ENCODE measurements at regions not wholly inside any gene's neighbourhood (a gene's known extent, or its start where the extent isn't known, plus 50 kb on each side); places are given as distances from the start of the nearest gene placed in this dataset.

DNA sequence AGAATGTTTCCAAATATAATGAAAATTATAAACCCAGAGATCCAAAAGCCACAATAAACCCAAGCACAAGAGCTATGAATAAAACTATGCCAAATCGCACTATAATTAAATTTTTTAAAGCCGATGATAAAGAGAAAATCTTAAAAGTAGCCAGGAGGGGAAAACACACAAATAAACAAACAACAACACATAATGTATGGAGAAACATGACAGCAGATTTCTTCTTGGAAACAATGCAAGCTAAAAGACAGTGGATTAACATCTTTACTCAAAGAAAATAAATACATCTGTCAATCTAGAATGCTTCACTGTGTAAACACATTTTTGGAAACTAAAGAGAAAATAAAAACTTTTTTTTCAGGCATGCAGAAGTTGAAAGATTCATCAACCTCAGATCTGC is 53.0 kb upstream of the SMOX start:
- H3K4me3 ChIP-seq (ENCODE audit: low read length in 2 of 2): no peak overlapping the region
- H3K36me3 ChIP-seq (ENCODE audit: control insufficient read depth in 2 of 2, insufficient read depth in 2 of 2, low read length in 2 of 2): no peaks in the 10 kb centered on the region

DNA sequence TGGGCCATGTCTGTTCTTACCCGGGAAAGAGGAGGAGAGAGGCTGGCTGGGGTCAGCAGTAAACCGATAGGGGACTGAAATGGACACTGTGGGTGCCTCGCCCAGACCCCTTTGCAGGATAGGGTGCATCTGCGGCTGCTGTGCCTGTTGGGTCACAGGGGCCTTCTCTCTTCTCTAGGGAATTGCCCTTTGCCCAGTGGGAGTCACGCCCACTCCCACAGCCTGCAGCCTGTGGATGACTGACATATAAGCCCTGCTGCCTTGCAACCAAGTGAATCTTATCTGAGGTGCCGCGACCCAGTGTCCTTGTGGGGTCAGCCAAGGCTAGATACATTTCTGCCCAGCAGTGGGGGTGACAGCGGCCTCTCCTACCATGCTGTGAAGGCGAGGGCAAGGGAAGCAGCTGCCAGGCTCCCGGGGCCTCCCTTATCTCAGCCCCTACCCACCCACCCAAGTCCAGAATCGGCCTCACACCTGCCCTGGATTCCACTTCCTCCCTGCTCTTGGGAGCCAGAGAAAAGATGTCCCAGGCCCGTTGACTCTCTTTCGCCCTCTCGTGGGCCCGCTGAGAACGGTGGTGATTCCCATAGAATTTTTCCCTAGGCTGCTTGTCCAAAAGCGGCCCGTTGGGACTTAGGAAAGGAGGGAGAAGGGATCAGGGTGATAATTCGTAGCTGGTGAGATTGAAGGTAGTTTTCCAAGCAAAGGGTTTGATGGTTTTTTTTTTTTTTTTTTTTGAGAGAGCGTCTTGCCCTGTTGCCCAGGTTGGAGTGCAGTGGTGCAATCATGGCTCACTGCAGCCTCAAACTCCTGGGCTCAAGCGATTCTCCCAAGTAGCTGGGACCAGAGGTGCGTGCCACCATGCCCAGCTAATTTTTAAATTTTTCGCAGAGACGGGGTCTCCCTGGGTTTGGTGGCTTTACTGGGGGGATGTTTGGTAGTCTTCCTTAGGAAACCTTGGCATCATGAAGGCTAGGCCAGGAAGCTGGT is 56.8 kb upstream of the SMOX start:
- Histone ChIP-seq H3K4me1 (ENCODE audit: control insufficient read depth, insufficient read depth, low read length) (no peaks in the 10 kb centered on the region), H3K27ac (ENCODE audit: low read length) (no peak overlapping the region), H3K9ac (ENCODE audit: low read length in 2 of 2) (no peak overlapping the region), H3K4me3 (ENCODE audit: low read length in 2 of 2) (no peak overlapping the region), H3K36me3 (ENCODE audit: control insufficient read depth in 2 of 2, insufficient read depth in 2 of 2, low read length in 2 of 2) (no peaks in the 10 kb centered on the region), H3K27me3 (ENCODE audit: control insufficient read depth in 1 of 2, insufficient read depth in 2 of 2, low read length in 2 of 2) (no peaks in the 10 kb centered on the region), H3K9me3 (ENCODE audit: control insufficient read depth in 2 of 2, low read length in 2 of 2) (no peaks in the 10 kb centered on the region)

More for the DNA sequence above, 53.0 kb upstream of the SMOX start:
- Histone ChIP-seq H3K9me3 (ENCODE audit: control insufficient read depth in 2 of 2, low read length in 2 of 2) (no peaks in the 10 kb centered on the region), H3K27ac (ENCODE audit: low read length) (no peak overlapping the region), H3K9ac (ENCODE audit: low read length in 2 of 2) (no peak overlapping the region), H3K4me1 (ENCODE audit: control insufficient read depth, insufficient read depth, low read length) (no peaks in the 10 kb centered on the region), H3K27me3 (ENCODE audit: control insufficient read depth in 1 of 2, insufficient read depth in 2 of 2, low read length in 2 of 2) (no peaks in the 10 kb centered on the region)

- Histone ChIP-seq H3K27ac (ENCODE audit: low read length) (no peak overlapping the region), H3K4me1 (ENCODE audit: control insufficient read depth, insufficient read depth, low read length) (no peaks in the 10 kb centered on the region), H3K4me3 (ENCODE audit: low read length in 2 of 2) (no peak overlapping the region), H3K27me3 (ENCODE audit: control insufficient read depth in 1 of 2, insufficient read depth in 2 of 2, low read length in 2 of 2) (no peaks in the 10 kb centered on the region), H3K9ac (ENCODE audit: low read length in 2 of 2) (no peak overlapping the region), H3K36me3 (ENCODE audit: control insufficient read depth in 2 of 2, insufficient read depth in 2 of 2, low read length in 2 of 2) (no peaks in the 10 kb centered on the region), H3K9me3 (ENCODE audit: control insufficient read depth in 2 of 2, low read length in 2 of 2) (no peaks in the 10 kb centered on the region)
Measured at GRCh38 chr20:4090756-4091489, 57.7 kb upstream of the SMOX start.

DNA sequence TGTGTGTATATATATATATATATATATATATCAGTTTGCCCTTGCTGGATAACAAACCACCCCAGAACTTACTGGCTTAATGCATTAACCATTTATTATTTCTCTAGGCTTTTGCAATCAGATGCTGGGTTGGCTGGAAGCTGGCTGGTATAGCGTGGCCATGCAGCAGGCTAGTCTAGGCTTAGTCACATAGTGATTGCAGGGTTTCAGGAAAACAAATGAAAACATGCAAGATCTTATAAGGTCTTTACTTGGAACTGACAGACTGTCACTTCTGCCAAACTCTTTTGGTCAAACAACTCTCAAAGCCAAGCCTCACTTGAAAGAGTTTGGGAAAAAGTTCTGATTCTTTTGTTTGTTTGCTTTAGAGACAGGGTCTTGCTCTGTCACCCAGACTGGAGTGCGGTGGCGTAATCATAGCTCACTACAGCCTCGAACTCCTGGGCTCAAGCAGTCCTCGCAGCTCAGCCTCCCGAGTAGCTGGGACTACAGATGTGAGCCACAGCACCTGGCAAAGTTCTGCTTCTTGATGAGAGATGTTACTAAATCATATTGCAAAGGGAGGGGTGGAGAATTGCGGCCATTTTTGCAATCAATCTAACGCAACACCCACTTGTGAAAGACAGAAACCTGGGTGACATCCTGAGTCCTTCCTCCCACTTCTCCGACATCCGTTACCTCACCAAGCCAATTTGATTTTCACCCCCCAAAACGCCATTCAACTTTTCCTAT is 58.7 kb upstream of the SMOX start:
- no peak overlapping the region for H3K27ac ChIP-seq (ENCODE audit: low read length)
- H3K4me1 ChIP-seq (ENCODE audit: control insufficient read depth, insufficient read depth, low read length): peaks cover 7% of the 10 kb centered on the region
- H3K27me3 ChIP-seq (ENCODE audit: control insufficient read depth in 1 of 2, insufficient read depth in 2 of 2, low read length in 2 of 2): no peaks in the 10 kb centered on the region
- H3K9me3 ChIP-seq (ENCODE audit: control insufficient read depth in 2 of 2, low read length in 2 of 2): no peaks in the 10 kb centered on the region
- H3K36me3 ChIP-seq (ENCODE audit: control insufficient read depth in 2 of 2, insufficient read depth in 2 of 2, low read length in 2 of 2): no peaks in the 10 kb centered on the region
- H3K9ac ChIP-seq (ENCODE audit: low read length in 2 of 2): no peak overlapping the region
- H3K4me3 ChIP-seq (ENCODE audit: low read length in 2 of 2): no peak overlapping the region

DNA sequence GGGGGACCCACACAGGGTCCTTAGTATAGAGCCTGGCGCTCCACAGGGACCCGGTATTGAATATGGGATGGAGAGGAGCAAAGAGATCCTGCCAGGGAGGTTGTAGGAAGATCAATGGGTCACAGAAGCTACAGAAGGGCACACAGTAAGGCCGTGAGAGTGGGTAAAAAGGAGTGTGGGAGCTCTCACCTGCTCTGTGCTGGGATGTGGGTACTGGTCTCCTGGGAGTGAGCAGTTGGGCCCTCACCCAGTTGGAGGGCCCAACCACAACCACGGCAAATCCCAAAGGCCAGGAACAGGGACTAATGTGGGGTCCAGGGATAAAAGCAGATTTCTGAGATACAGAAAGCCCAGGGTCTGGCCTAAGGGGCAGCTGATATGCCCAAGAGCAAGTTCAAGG is 59.9 kb upstream of the SMOX start:
- peaks cover 0 to 2% of the 10 kb centered on the region in 2 donors for H3K27me3 ChIP-seq (ENCODE audit: control insufficient read depth in 1 of 2, insufficient read depth in 2 of 2, low read length in 2 of 2)
- H3K36me3 ChIP-seq (ENCODE audit: control insufficient read depth in 2 of 2, insufficient read depth in 2 of 2, low read length in 2 of 2): no peaks in the 10 kb centered on the region
- H3K4me1 ChIP-seq (ENCODE audit: control insufficient read depth, insufficient read depth, low read length): peaks cover 7% of the 10 kb centered on the region
- no peak overlapping the region for H3K9ac ChIP-seq (ENCODE audit: low read length in 2 of 2)
- H3K9me3 ChIP-seq (ENCODE audit: control insufficient read depth in 2 of 2, low read length in 2 of 2): no peaks in the 10 kb centered on the region
- H3K4me3 ChIP-seq (ENCODE audit: low read length in 2 of 2): no peak overlapping the region
- H3K27ac ChIP-seq (ENCODE audit: low read length): no peak overlapping the region

DNA sequence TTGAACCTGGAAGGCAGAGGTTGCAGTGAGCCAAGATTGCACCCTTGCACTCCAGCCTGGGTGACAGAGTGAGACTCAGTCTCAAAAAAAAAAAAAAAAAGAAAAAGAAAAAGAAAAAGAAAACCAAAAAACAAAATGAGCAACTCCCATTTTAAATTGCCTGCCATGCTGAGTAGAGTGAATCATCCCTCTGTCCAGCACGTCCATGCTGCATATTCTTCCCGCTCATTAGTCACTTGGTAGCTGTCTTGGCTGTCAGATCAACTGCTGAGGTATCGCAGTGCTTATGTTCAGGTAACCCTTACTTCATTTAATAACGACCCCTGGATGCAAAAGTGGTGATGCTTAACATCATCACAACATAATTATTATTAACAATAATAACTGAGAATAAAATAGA is 60.7 kb upstream of the SMOX start:
- no peak overlapping the region for H3K4me3 ChIP-seq (ENCODE audit: low read length in 2 of 2)
- peaks cover 0 to 2% of the 10 kb centered on the region in 2 donors for H3K27me3 ChIP-seq (ENCODE audit: control insufficient read depth in 1 of 2, insufficient read depth in 2 of 2, low read length in 2 of 2)
- peaks cover 12% of the 10 kb centered on the region for H3K4me1 ChIP-seq (ENCODE audit: control insufficient read depth, insufficient read depth, low read length)
- no peaks in the 10 kb centered on the region for H3K9me3 ChIP-seq (ENCODE audit: control insufficient read depth in 2 of 2, low read length in 2 of 2)
- no peaks in the 10 kb centered on the region for H3K36me3 ChIP-seq (ENCODE audit: control insufficient read depth in 2 of 2, insufficient read depth in 2 of 2, low read length in 2 of 2)
- H3K9ac ChIP-seq (ENCODE audit: low read length in 2 of 2): no peak overlapping the region
- no peak overlapping the region for H3K27ac ChIP-seq (ENCODE audit: low read length)

DNA sequence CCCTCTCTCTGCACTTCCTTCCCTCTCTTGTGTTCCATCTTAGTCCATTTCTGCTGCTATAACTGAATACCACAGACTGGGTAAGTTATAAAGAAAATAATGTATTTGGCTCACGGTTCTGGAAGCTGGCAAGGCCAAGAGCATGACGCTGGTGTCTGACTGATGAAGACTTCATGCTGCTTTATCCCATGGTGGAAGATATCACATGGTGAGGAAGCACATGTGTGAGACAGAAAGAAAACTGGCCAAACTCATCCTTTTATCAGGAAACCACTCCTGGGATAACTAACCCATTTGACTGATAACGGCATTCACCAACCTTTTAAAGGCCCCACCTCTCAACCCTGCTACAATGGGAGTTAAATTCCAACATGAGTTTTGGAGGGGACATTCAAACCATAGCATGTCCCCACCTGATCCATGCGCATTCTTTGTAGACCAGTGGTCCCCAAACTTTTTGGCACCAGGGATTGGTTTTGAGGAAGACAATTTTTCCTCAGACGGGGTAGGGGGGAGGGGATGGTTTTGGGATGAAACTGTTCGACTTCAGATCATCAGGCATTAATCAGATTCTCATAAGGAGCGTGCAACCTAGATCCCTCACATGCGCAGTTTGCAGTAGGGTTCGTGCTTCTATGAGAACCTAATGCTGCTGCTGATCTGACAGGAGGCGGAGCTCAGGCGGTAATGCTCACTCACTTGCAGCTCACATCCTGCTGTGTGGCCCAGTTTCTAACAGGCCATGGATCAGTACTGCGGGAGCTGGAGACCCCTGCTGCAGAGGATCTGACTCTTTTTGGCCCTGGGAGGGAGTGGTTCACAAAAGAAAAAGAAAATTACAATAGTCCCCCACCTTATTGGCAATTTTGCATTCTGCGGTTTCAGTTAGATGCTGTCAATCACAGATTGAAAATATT is 61.6 kb upstream of the SMOX start:
- H3K4me3 ChIP-seq (ENCODE audit: low read length in 2 of 2): no peak overlapping the region
- H3K27me3 ChIP-seq (ENCODE audit: control insufficient read depth in 1 of 2, insufficient read depth in 2 of 2, low read length in 2 of 2): peaks cover 0 to 2% of the 10 kb centered on the region in 2 donors
- H3K36me3 ChIP-seq (ENCODE audit: control insufficient read depth in 2 of 2, insufficient read depth in 2 of 2, low read length in 2 of 2): no peaks in the 10 kb centered on the region
- no peaks in the 10 kb centered on the region for H3K9me3 ChIP-seq (ENCODE audit: control insufficient read depth in 2 of 2, low read length in 2 of 2)
- no peak overlapping the region for H3K27ac ChIP-seq (ENCODE audit: low read length)
- H3K9ac ChIP-seq (ENCODE audit: low read length in 2 of 2): no peak overlapping the region
- peaks cover 14% of the 10 kb centered on the region for H3K4me1 ChIP-seq (ENCODE audit: control insufficient read depth, insufficient read depth, low read length)

- H3K9ac ChIP-seq (ENCODE audit: low read length in 2 of 2): no peak overlapping the region
- peaks cover 14% of the 10 kb centered on the region for H3K4me1 ChIP-seq (ENCODE audit: control insufficient read depth, insufficient read depth, low read length)
- H3K4me3 ChIP-seq (ENCODE audit: low read length in 2 of 2): no peak overlapping the region
- H3K27ac ChIP-seq (ENCODE audit: low read length): no peak overlapping the region
- peaks cover 0 to 2% of the 10 kb centered on the region in 2 donors for H3K27me3 ChIP-seq (ENCODE audit: control insufficient read depth in 1 of 2, insufficient read depth in 2 of 2, low read length in 2 of 2)
- H3K9me3 ChIP-seq (ENCODE audit: control insufficient read depth in 2 of 2, low read length in 2 of 2): no peaks in the 10 kb centered on the region
- H3K36me3 ChIP-seq (ENCODE audit: control insufficient read depth in 2 of 2, insufficient read depth in 2 of 2, low read length in 2 of 2): no peaks in the 10 kb centered on the region
Measured at GRCh38 chr20:4084721-4085120, 63.9 kb upstream of the SMOX start.

- H3K27ac ChIP-seq (ENCODE audit: low read length): no peak overlapping the region
- H3K9ac ChIP-seq (ENCODE audit: low read length in 2 of 2): no peak overlapping the region
Measured at GRCh38 chr20:4084096-4084495, 64.5 kb upstream of the SMOX start.

More at GRCh38 chr20:4084096-4084495, 64.5 kb upstream of the SMOX start:
- H3K4me1 ChIP-seq (ENCODE audit: control insufficient read depth, insufficient read depth, low read length): peaks cover 14% of the 10 kb centered on the region
- no peak overlapping the region for H3K4me3 ChIP-seq (ENCODE audit: low read length in 2 of 2)
- no peaks in the 10 kb centered on the region for H3K9me3 ChIP-seq (ENCODE audit: control insufficient read depth in 2 of 2, low read length in 2 of 2)
- H3K36me3 ChIP-seq (ENCODE audit: control insufficient read depth in 2 of 2, insufficient read depth in 2 of 2, low read length in 2 of 2): no peaks in the 10 kb centered on the region
- H3K27me3 ChIP-seq (ENCODE audit: control insufficient read depth in 1 of 2, insufficient read depth in 2 of 2, low read length in 2 of 2): peaks cover 0 to 2% of the 10 kb centered on the region in 2 donors
